Muscle layer of colon (tissue), 2 donors: ENCODE measurements at regions not wholly inside any gene's neighbourhood (a gene's known extent, or its start where the extent isn't known, plus 50 kb on each side); places are given as distances from the start of the nearest gene placed in this dataset.
A peak's percentile ranks its signal among the peaks of the same experiment; 100 is the strongest.

Experiments
- H3K27ac ChIP-seq: one replicate; pipeline ENCODE4 v1.7.0; 2013; ENCODE audit warnings: low read depth, mild to moderate bottlenecking, low read length, moderate library complexity
- H3K27me3 ChIP-seq, 2 donors: one replicate each; pipeline ENCODE4 v1.7.0; 2013; ENCODE audit warnings: low read length in 2 of 2, mild to moderate bottlenecking in 2 of 2; ENCODE audit not compliant: insufficient read depth in 2 of 2, control insufficient read depth in 1 of 2
- H3K36me3 ChIP-seq: one replicate; pipeline ENCODE4 v1.7.0; 2013; ENCODE audit warnings: mild to moderate bottlenecking, low read length; ENCODE audit not compliant: insufficient read depth
- H3K4me1 ChIP-seq: one replicate; pipeline ENCODE4 v1.7.0; 2013; ENCODE audit warnings: mild to moderate bottlenecking, low read length; ENCODE audit not compliant: insufficient read depth
- H3K4me3 ChIP-seq, 2 donors: one replicate each; pipeline ENCODE4 v1.7.0; 2013; ENCODE audit warnings: low read length in 2 of 2, low read depth in 1 of 2, mild to moderate bottlenecking in 1 of 2, moderate library complexity in 1 of 2
- H3K9ac ChIP-seq: one replicate; pipeline ENCODE4 v1.7.0; 2013; ENCODE audit warnings: low read length
- H3K9me3 ChIP-seq: one replicate; pipeline ENCODE4 v1.7.0; 2013; ENCODE audit warnings: mild to moderate bottlenecking, low read length
- donor health status: abdominal sarcoma.
- donor health status: Adenocarcinoma of cecum.

- Histone ChIP-seq H3K9ac (no peak overlapping the region), H3K9me3 (no peaks in the 10 kb centered on the region), H3K27ac (no peak overlapping the region), H3K4me1 (no peaks in the 10 kb centered on the region), H3K4me3 (no peak overlapping the region), H3K36me3 (no peaks in the 10 kb centered on the region), H3K27me3 (no peaks in the 10 kb centered on the region)
Measured at GRCh38 chr15:70530017-70530499, 233.3 kb downstream of the UACA start.

GRCh38 chr15:70528816-70529215, 234.5 kb downstream of the UACA start:
- H3K27ac ChIP-seq = no peak overlapping the region
- H3K9ac ChIP-seq = no peak overlapping the region
- no peaks in the 10 kb centered on the region for H3K4me1 ChIP-seq
- H3K36me3 ChIP-seq = no peaks in the 10 kb centered on the region
- H3K9me3 ChIP-seq = no peaks in the 10 kb centered on the region
- H3K4me3 ChIP-seq = no peak overlapping the region
- H3K27me3 ChIP-seq = no peaks in the 10 kb centered on the region

GRCh38 chr15:70528270-70528706, 235.1 kb downstream of the UACA start:
- H3K27me3 ChIP-seq = no peaks in the 10 kb centered on the region
- no peak overlapping the region for H3K9ac ChIP-seq
- H3K4me1 ChIP-seq = no peaks in the 10 kb centered on the region
- no peaks in the 10 kb centered on the region for H3K36me3 ChIP-seq
- H3K4me3 ChIP-seq = no peak overlapping the region
- no peak overlapping the region for H3K27ac ChIP-seq
- no peaks in the 10 kb centered on the region for H3K9me3 ChIP-seq

- no peak overlapping the region for H3K9ac ChIP-seq
- H3K27me3 ChIP-seq = no peaks in the 10 kb centered on the region
- no peaks in the 10 kb centered on the region for H3K36me3 ChIP-seq
- H3K4me1 ChIP-seq = no peaks in the 10 kb centered on the region
- no peak overlapping the region for H3K4me3 ChIP-seq
- no peak overlapping the region for H3K27ac ChIP-seq
- H3K9me3 ChIP-seq = no peaks in the 10 kb centered on the region
Measured at GRCh38 chr15:70526974-70527325, 236.4 kb downstream of the UACA start.

- H3K9ac ChIP-seq = no peak overlapping the region
- H3K4me3 ChIP-seq = peak overlapping the region; percentile 8 to 30
- no peak overlapping the region for H3K27ac ChIP-seq
- no peaks in the 10 kb centered on the region for H3K36me3 ChIP-seq
- H3K27me3 ChIP-seq = no peaks in the 10 kb centered on the region
- H3K4me1 ChIP-seq = no peaks in the 10 kb centered on the region
- no peaks in the 10 kb centered on the region for H3K9me3 ChIP-seq
Measured at GRCh38 chr15:70526221-70526973, 237.0 kb downstream of the UACA start.

- no peak overlapping the region for H3K9ac ChIP-seq
- no peak overlapping the region for H3K27ac ChIP-seq
- no peaks in the 10 kb centered on the region for H3K36me3 ChIP-seq
- no peak overlapping the region for H3K4me3 ChIP-seq
- no peaks in the 10 kb centered on the region for H3K4me1 ChIP-seq
- no peaks in the 10 kb centered on the region for H3K9me3 ChIP-seq
- no peaks in the 10 kb centered on the region for H3K27me3 ChIP-seq
Measured at GRCh38 chr15:70525551-70525950, 237.8 kb downstream of the UACA start.

GRCh38 chr15:70524470-70524869, 238.9 kb downstream of the UACA start:
- H3K27ac ChIP-seq = no peak overlapping the region
- no peaks in the 10 kb centered on the region for H3K27me3 ChIP-seq
- H3K4me1 ChIP-seq = no peaks in the 10 kb centered on the region
- H3K9ac ChIP-seq = no peak overlapping the region
- H3K36me3 ChIP-seq = no peaks in the 10 kb centered on the region
- no peak overlapping the region for H3K4me3 ChIP-seq
- H3K9me3 ChIP-seq = no peaks in the 10 kb centered on the region

GRCh38 chr15:70523616-70524015, 239.7 kb downstream of the UACA start:
- no peak overlapping the region for H3K4me3 ChIP-seq
- H3K4me1 ChIP-seq = no peaks in the 10 kb centered on the region
- no peaks in the 10 kb centered on the region for H3K27me3 ChIP-seq
- H3K27ac ChIP-seq = no peak overlapping the region
- H3K36me3 ChIP-seq = no peaks in the 10 kb centered on the region
- H3K9ac ChIP-seq = no peak overlapping the region
- no peaks in the 10 kb centered on the region for H3K9me3 ChIP-seq

- H3K9ac ChIP-seq = no peak overlapping the region
- no peaks in the 10 kb centered on the region for H3K36me3 ChIP-seq
- no peaks in the 10 kb centered on the region for H3K4me1 ChIP-seq
- no peaks in the 10 kb centered on the region for H3K27me3 ChIP-seq
- H3K4me3 ChIP-seq = no peak overlapping the region
- H3K27ac ChIP-seq = no peak overlapping the region
- H3K9me3 ChIP-seq = no peaks in the 10 kb centered on the region
Measured at GRCh38 chr15:70523192-70523591, 240.2 kb downstream of the UACA start.

- Histone ChIP-seq H3K9ac (no peak overlapping the region), H3K4me3 (no peak overlapping the region), H3K27me3 (no peaks in the 10 kb centered on the region)
Measured at GRCh38 chr15:70522323-70522966, 240.9 kb downstream of the UACA start.

GRCh38 chr15:70521576-70522322, 241.6 kb downstream of the UACA start:
- Histone ChIP-seq H3K4me3 (no peak overlapping the region), H3K36me3 (no peaks in the 10 kb centered on the region), H3K9me3 (no peaks in the 10 kb centered on the region), H3K27ac (no peak overlapping the region), H3K27me3 (no peaks in the 10 kb centered on the region), H3K4me1 (no peaks in the 10 kb centered on the region), H3K9ac (no peak overlapping the region)

More at GRCh38 chr15:70522323-70522966, 240.9 kb downstream of the UACA start:
- Histone ChIP-seq H3K4me1 (no peaks in the 10 kb centered on the region), H3K9me3 (no peaks in the 10 kb centered on the region), H3K36me3 (no peaks in the 10 kb centered on the region), H3K27ac (no peak overlapping the region)
